GM18519 (cell line): ENCODE measurements at regions not wholly inside any gene's neighbourhood (a gene's known extent, or its start where the extent isn't known, plus 50 kb on each side); places are given as distances from the start of the nearest gene placed in this dataset.

ENCODE experiments used
- ATAC-seq: cut with Tn5 transposase; IDR thresholded peaks from one replicate; pipeline ENCODE4 v1.9.1; 2021; ENCODE audit warnings: mild to moderate bottlenecking, moderate library complexity; ENCODE audit not compliant: unreplicated experiment, low FRiP score

DNA sequence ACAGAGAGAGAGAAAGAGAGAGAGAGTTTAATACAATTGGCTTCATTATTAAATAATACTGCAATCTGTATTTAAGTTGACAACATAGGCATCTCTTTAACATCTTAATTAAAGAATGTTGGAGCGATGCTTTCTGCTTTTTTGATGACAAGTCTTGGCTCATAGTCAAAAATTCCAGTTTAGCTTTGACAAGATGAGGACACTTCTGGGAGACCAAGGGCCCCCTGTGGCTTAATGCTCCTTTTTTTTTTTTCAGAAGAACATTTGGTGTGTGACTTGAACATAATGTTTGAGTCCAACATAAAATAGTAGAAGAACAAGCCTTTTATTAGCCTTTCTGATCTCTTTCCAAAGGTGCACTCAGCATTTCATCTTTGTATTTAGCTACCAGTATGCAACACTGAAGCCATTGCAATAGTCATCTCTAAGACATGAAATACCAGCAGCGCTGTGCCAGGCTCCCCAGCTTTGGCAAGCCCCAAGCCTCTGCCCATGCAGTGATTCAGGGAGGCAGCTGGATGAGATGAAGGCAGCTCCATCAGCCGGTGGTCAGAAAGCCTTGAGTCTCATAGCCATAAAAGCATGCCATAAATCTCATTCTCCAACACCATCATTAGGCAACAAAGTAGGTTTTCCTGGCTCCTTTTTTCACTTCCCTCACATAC lies 349.4 kb upstream of the SEMA6D start:
- ATAC-seq, result no peak

DNA sequence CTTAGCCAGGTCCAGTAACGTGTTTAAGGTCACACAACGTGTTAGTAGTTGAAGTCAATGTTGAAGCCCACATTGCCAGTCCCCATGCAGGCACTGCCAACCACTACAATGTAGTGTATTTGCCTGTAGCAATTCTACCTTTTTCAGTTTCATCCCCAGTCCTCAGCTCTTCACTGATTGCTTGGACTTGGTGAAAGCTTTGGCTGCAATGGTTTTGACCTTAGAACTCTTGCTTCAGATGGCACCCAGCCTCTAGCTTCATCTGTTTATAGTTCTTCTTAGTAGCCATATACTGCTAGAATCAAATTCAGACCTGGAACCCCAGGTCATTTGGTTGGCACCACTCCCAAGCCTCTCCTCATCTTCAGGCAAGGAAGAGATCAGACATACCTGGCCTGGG lies 345.4 kb upstream of the SEMA6D start:
- ATAC-seq, result no peak

DNA sequence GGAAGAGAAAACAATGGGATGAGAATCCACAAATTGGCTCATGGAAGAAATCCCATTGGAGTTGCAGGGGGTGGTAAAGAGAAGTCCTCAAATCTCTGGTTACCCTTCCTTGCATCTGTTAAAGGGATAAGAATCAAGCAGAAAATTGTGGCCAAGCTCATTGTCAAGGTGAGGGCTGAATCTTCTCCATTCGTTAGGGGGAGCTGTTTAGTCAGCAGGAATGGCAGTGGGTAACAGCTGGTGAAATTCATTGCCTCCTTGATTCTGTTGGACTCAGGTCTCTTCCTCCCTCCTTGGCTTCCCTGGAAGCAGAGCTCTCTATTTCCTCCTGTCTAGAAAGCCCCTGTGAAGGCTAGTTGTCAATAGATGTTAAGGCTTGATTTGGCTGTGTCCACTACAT lies 343.1 kb upstream of the SEMA6D start:
- ATAC-seq, result no peak

DNA sequence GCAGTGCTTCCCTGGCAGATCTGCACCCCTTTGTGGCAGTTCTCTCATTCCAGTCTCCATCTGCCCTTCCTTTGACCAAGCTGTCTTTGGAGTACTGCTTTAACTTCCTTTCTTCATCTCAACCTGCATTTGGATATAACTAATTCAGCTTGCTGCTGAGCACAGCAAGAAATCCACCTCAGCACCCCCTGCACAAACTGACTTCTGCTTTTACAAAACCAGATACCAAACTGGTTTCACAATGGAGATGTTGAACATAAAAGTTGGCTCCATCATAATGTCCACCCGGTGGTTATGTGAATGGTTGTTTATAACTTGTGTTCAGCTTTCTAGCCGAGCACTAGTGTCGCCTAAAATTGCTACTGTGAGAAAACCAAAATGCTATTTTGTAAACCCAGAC lies 341.1 kb upstream of the SEMA6D start:
- no peak for ATAC-seq

DNA sequence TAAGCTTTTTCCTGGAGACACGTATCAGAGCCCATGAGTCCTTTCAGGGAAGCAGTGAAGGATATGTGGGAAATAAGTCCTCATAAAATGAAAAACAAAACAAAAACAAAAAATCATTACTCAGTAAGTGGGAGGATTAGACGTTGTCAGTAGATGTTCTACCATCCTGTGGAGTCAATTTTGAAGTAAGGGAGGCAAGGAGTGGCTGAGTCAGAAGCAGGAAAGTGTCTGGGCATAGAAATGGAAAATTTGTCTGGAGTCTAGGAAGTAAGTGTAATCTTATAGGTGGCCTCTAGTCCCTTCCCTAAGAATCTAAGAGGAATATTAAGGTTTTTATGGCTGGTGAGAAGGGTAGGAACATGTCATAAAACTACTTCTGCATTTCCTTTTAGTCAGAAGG lies 339.8 kb upstream of the SEMA6D start:
- ATAC-seq, result no peak

DNA sequence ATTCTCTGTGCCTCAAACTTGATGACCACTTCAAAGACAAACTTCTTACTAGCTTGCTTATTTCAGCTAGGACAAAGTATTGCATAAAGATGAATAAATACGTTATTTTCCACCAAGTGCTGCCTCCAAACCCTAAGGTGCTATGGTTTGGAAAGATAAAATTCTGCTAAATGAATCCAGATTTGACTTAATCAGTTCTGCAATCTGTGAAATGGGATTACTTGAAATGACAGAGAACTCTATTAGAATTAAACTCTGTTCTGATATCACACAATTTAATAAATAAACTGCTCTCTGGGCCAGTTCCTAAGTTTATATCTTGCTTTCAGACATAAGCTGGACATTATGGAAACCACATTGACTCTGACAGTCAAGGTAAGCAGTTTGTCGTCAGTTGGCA lies 338.8 kb upstream of the SEMA6D start:
- no peak for ATAC-seq

DNA sequence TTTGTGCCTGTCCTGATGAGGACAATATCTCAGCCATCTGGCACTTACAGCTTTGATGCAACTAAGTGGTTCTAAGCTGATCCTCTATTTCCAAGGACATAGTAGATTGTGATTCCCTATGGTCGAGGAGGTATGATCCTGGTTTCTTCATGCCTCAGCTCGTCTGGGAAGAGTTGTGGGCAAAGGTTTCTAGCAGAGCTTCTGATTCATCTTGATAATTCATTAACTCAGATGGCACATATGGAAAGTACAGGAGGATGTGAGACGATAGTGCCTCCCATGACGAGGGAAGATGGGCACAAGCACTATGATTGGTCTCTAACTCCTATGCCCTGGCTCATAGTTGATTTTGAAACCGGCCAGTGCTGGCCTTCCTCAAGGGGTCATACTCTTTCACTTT lies 334.2 kb upstream of the SEMA6D start:
- no peak for ATAC-seq

DNA sequence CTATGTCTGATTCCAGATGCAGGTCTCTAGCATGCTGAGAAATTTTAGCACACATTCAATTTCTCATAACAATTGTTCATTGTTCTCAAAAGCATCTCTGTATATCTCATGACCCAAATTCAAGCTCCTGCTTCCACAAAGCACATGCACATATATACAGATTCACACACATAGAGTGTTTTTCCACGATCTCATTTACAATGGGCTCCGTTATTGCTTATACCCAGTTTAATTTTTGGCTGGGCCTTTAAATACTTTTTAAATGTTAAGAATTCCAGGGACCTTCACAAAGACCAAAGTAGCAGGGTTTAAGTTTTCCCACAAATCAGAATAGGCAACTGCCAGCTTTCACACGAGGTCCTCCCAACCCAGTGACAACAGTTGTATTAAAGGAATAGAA lies 333.5 kb upstream of the SEMA6D start:
- no peak for ATAC-seq

DNA sequence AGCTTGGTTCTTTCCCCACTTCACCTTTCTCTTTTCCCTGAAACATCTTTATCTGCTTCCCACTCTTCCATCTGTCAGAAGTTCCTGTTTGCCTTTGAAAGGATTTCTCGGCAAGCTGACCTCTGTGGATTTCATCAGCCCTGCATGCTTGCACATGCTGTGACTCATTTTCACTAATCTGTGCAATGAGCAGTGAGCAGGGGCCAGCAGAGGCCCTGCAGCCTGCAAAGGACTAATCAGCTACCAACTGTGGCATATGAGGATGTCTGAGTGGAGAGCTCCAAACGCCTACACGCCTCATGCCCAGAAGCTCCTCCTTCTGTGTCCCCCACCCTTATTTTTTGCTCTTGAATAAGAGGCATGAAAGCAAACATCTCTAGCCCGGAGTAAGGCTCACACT lies 333.0 kb upstream of the SEMA6D start:
- ATAC-seq, result no peak

DNA sequence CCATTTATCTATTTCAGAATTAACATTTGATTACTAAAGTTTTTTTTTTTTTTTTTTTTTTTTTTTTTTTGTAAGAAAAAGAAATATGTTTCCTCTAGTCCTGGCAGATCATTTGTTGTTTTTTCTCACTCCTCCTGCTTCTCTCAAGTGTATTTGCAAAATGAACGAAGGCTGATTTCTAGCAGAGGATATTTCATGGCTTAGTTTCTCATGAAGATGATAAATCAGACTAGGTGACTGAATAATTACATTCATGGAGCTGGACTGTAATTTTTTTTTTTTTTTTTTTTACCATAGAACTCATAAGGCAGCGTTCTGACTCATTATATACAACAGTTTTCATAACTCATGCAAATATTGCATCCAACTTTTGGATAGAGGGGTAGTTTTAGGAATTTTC lies 332.5 kb upstream of the SEMA6D start:
- ATAC-seq, result no peak

DNA sequence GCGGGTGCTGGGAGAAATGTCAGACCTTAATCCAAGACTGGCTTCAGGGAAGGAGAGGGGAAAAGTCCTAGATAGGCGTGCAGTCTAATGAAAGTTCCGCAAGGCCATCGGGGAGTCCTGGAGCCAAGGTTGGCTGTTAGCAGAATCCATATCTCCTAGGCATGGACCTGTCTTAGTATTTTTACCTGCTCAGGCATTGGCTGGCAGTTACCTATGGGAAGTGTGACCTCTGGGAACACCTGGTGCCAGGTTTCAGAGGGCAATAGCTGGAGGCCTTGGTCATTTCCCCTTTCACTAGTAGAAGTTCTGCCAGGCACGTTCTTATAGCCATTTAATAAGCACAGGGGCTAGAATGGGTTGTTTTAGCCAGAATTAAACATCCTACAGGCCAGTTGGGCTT lies 330.8 kb upstream of the SEMA6D start:
- no peak for ATAC-seq

DNA sequence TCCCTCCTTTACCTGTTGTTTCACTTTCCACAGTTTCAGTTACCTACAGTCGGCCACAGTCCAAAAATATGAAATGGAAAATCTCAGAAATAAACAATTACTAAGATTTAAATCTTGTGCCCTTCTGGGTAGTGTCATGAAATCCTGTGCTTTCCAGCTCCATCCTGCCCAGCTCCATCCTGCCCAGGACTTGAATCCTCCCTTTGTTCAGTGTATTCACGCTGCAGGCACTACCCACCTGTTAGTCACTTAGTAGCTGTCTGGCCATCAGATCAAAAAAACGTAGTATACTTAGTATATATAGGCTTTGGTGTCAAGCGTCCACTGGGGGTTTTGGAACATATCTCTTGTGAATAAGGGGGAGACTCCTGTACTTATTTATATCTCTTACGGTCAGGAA lies 329.0 kb upstream of the SEMA6D start:
- ATAC-seq, result no peak

DNA sequence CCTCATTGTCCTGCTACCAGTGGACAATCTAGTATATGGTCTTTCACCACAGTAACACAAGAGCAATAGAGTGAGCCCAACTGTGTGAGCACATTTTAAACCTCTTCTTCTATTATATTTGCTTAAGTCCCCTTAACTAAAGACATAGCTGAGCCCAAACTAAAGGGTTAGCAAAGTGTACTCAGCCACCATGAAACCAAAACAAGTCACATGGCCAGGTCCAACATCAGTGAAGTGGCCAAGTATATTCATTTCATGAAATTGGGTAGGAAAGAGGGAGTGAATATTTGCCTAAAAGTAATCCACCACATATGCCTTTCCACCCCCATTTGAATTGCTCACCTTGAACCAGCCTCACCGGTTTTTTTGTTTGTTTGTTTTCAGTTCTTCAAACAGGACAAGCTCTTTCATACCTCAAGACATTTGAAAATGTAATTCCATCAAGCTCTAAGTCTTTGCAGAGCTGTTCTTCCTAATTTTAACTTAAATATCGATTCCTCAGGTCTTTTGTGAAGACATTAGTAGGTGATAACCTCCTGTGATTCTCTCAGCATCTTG lies 327.0 kb upstream of the SEMA6D start:
- no peak for ATAC-seq

DNA sequence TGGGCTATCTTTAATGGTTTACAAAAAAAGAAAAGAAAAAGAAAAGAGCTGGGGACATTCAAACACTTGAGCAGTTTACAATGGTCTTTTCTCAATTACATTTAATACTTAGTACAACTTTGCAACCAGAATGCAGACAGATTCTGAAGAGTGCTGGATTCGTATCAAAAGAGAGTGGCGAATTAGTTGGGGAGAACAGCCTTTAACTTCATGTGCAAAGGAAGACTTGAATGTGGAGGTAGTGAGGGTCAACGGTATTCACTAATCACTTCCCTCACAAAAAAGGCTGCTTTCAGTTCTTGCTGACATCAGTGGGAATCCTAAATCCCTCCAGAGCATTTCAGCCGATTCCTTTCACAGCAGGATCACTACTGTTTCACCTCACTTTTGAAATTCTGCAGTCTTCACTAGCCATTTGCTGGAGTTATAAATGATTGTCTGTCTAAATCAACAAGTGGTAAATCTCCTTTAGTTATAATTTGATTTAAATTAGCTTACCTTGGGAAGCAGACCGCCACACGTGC lies 323.0 kb upstream of the SEMA6D start:
- ATAC-seq, result no peak

DNA sequence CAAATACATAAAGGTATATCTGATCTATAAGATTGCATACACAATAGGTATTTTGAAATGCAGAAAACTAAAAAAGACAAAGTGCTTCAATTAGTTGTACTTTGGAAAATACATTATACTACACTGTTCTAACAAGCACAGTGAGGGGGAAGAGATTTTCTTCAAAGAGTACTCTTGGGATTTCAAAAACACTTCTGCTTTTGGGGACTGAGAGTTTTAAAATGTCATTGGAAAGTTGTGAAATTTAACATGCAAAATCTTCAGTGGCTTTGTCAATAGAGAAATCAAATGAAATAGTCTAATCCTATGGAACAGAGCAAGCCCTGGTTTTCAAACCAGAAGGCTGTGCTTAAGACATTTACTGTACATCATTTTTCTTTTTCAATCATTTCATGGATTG lies 322.2 kb upstream of the SEMA6D start:
- no peak for ATAC-seq

DNA sequence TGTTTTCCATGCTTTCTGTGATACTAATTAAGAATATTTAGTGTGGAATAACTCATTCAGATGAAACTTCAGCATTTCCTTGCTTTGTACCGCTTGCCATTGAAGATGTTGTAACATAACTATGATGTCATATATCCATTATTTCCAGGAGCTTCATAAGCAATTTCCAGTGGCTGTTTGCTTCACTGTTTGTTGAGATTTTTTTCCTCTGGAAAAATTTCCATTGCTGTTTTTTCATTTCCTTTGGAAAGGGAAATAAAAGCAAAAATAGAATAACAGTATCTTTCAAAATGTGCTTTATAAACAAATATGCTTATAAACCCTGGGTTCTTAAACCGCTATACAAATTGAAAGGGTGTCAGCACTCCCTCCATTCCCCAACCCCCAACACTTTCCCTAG lies 319.6 kb upstream of the SEMA6D start:
- ATAC-seq, result no peak

DNA sequence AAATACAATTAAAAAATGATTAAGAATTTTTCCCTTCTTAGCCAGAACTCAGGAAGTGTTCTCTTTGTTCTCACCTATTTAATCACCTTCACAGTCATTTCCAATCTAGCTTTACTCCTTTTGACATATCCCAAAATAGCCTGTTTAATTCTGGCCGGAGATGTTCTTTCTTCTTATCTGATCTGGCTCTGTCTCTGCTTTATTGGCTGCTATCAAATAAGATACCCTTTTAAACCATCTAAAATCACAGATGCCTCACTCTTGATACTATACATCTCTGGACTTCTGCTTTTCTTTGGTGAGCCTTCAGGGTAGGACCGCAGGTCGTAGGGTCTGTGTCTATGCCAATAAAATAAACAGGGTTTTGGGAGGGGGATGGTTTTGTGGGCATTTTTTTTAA lies 319.2 kb upstream of the SEMA6D start:
- no peak for ATAC-seq

DNA sequence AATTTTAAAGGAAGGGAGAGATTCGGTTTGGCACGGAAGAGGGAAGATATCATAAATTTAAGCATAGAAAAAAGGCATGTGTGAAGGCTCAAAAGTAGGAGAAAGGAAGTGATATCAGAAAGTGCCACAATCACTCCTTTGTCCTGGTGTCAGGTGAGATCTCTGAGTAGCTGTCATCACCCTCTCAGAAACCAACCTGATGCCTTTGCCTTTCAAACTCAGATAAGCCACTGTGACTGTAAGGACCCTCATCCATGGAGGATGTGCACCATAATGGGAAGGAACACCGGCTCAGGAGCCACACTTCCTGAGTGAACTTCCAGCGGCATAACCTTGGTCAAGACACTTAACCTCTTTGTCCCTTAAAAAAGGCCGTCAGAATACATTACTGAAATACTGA lies 318.7 kb upstream of the SEMA6D start:
- no peak for ATAC-seq

DNA sequence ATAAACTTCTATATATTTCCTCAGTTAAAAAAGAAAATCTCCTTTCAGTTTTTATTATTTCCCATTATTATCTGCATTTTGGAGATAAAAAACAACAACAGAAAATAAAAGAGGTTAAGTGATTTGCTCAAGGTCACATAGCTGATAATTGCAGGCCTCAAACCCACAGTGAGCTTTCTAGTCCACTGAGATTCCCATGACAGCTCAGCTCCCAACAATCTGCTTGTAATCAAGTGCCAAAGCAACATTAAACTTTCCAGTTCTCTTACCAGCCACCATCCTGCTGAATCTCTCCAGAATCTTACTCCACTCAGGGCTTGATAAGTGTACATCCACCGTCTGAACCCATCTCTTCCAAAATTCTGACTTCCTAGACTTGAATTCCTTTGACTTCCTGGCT lies 318.2 kb upstream of the SEMA6D start:
- no peak for ATAC-seq

DNA sequence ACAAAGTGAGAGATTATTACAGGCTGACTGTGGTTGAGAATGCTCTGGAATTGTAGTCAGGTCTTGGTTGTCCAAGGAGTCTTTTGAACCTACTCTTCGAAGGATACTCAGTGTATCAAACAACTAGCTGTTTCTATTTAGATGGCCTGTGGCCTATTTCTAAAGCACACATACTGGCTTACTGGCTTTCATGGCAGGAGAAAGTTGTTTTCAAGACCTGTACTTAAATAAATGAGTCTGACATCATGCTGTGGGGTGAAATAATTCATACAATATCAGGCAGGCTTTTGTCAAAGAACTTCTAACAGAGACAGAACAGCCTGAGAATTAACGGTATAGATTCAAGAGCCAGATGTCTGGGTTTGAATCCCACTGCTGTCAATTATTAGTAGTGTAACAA lies 316.7 kb upstream of the SEMA6D start:
- ATAC-seq, result no peak

DNA sequence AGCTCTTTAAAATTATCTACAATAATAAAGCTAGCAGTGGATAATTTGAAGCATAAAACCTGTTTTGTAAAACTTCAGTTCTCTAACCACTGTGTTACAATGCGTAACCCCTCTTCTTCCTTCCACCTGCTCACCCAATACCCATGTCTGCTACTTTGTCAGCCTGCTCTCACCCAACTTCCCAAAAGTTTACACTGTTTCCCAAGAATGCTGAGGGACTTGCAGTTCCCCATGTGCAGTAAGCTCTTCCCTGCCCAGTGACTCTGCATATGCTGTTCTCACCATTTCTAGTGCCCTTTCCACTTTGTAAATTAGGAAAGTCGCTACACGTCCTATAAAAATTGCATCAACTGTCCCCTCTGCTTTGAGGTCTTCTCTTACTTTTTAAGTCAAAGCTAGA lies 315.9 kb upstream of the SEMA6D start:
- no peak for ATAC-seq

DNA sequence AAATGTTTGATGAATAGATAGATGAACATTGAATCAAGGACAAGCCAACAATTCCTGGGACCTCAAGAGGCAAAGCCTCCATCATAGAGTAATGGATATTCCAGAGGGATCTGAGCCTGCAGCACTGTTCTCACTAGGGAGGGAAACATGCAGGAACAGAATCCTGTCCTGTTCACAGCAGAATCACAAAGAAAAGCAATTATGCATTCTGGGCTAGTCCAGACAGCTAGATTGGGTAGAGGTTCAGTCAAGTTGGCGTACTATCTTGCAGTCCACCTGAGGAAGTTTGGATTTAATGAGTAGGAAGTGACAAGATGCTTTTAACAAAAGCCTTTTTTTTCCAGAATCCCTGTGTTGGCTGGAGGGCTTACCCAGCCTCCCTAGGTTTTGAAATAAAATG lies 314.5 kb upstream of the SEMA6D start:
- ATAC-seq, result no peak

DNA sequence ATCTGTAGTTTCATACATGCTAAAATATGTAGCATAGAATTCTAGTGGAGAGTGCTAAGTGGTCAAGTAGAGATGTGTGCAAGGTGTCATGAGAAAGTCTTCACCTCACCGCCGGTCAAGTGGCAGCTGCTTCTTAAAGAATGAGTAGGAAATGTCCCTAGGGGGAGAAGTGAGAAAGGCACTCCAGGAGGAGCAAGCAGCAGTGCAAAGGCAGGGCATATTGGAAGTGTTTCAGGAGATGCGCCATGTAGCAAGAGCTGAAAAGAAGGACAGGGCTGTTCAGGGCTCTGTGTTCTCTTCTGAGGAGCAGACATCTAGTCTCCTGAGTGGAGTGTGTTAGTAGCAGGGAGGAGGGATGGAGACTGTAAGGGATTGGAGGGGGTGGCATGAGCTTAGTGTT lies 312.4 kb upstream of the SEMA6D start:
- no peak for ATAC-seq
